ENCODE measurements at regions not wholly inside any gene's neighbourhood (a gene's known extent, or its start where the extent isn't known, plus 50 kb on each side); places are given as distances from the start of the nearest gene placed in this dataset.

DNA sequence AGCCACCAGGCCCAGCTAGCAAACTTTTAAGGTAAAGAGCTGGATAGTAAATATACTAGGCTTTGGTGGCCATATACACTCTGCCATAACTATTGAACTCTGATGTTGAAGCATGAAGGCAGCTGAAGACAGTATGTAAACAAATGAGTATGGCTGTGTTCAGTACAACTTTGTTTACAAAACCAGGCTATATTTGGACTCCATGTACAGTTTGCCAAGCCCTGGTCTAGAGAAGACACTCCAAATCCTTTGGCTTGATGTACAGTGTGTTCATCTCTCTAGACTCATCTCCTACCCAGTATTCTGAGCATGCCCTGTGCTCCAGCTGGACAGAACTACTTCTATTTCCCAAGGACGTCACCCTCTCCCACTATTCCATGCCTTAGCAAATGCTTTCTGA, 54.3 kb upstream of the MEGF10 start:
- TF ChIP-seq, protein P1, sequence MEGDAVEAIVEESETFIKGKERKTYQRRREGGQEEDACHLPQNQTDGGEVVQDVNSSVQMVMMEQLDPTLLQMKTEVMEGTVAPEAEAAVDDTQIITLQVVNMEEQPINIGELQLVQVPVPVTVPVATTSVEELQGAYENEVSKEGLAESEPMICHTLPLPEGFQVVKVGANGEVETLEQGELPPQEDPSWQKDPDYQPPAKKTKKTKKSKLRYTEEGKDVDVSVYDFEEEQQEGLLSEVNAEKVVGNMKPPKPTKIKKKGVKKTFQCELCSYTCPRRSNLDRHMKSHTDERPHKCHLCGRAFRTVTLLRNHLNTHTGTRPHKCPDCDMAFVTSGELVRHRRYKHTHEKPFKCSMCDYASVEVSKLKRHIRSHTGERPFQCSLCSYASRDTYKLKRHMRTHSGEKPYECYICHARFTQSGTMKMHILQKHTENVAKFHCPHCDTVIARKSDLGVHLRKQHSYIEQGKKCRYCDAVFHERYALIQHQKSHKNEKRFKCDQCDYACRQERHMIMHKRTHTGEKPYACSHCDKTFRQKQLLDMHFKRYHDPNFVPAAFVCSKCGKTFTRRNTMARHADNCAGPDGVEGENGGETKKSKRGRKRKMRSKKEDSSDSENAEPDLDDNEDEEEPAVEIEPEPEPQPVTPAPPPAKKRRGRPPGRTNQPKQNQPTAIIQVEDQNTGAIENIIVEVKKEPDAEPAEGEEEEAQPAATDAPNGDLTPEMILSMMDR (IDR thresholded peaks at IDR 0.05; ENCODE audit: low read depth, low read length), result no peak
- no peak for TF ChIP-seq POLR2A (IDR thresholded peaks at IDR 0.05; ENCODE audit: extremely low read depth, insufficient read length)
- TF ChIP-seq MYC (IDR thresholded peaks at IDR 0.05; ENCODE audit: low read depth, low read length), result no peak

Measured in NB4 (cell line).